HG02970 (cell line): ENCODE measurements at regions not wholly inside any gene's neighbourhood (a gene's known extent, or its start where the extent isn't known, plus 50 kb on each side); places are given as distances from the start of the nearest gene placed in this dataset.

Experiments used
- ATAC-seq: cut with Tn5 transposase; IDR thresholded peaks from one replicate; pipeline ENCODE4 v1.9.1; 2021; ENCODE audit warnings: mild to moderate bottlenecking, moderate library complexity, moderate number of reproducible peaks; ENCODE audit not compliant: unreplicated experiment, low FRiP score

DNA sequence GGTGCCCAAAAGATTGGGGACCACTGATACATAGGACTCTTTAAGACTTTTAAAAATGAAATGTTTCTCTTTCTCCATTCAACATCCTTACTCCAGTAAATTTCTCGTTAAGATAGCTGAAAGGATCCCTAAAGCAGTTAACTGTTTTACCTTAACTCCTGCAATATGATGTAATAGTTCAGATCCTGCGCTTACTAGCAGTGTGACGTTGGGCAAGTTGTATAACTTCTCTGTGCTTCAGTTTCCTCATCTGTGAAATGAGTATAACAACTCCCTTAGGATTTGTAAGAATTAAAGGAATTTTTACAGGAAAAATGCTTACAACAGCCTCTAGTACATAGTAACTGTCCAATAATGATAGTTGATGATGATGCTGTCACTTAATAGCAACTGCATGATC lies 158.9 kb downstream of the TANC2 start:
- ATAC-seq: no peak

DNA sequence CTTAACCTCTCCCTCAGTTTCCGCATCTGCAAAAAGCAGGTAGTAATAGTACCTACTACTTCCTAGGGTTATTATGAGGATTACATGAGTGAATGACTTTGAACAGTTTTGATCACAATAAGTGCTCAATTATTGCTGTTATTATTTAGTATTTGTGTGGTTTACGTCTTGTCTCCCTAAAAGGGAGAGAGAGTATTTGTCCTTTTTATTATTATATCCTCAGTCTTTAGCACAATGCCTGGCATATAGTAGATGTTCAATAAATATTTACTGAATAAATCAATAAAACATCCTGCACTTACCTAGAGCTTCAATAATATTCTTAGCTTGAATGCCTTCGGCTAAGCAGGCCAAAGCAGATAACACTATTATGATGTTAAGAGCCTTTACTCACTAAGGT lies 160.0 kb downstream of the TANC2 start:
- no peak for ATAC-seq

- ATAC-seq: no peak
Measured at GRCh38 chr17:63126607-63127006, 160.6 kb downstream of the TANC2 start.

GRCh38 chr17:63132459-63132911 lies 166.4 kb downstream of the TANC2 start:
- ATAC-seq: no peak

DNA sequence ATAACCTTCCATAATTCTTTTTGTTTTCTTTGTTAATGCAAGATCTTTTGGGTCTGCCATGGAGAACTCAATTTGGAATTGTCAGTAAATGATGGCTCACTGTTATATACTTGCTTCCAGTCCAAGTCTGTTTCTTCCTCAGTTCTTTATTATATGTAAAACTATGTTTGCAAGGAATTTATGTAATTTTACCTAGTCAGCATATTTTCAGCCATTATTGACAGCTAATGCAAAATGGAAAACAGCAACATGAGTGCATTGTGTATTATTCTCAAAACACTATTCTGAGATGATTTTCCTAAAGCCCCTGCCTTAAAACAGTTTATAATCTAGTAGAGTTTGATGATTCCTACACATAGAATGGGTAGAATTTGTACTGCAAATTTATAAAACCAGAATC lies 167.5 kb downstream of the TANC2 start:
- no peak for ATAC-seq

GRCh38 chr17:63134867-63135266 lies 168.8 kb downstream of the TANC2 start:
- no peak for ATAC-seq

GRCh38 chr17:63136369-63137012 lies 170.5 kb downstream of the TANC2 start:
- no peak for ATAC-seq

DNA sequence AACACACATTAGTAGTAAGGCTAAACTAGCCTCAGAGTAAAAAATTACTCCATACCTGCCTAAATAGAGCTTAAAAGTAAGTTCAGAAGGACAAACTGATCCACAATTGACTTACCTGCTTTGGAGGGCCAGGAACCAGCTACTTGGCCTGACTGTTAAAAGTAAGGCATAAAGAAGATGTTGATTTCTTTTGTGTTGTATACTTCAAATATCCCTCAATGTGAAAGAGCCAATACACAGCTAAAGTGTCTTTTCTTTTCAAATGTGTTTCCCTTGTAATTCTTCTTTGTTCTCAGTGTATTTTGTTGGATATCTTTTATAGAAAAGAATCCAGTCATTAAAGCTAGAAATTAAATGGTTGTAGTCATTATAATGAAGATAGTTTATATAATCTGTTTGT lies 171.1 kb downstream of the TANC2 start:
- ATAC-seq: no peak

- ATAC-seq: no peak
Measured at GRCh38 chr17:63138713-63139112, 172.7 kb downstream of the TANC2 start.

DNA sequence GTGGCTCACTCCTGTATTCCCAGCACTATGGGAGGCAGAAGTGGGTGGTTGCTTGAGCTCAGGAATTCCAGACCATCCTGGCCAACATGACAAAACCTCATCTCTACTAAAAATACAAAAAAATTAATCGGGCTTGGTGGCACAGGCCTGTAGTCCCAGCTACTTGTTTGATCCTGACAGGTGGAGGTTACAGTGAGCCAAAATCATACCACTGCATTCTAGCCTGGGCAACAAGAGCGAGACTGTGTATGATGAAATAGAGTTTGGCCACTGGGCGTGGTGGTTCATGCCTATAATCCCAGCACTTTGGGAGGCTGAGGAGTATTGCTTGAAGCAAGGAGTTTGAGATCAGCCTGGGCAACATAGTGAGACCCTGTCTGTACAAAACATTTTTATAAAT lies 173.3 kb downstream of the TANC2 start:
- ATAC-seq: no peak

GRCh38 chr17:63140255-63140654 lies 174.2 kb downstream of the TANC2 start:
- ATAC-seq: no peak

DNA sequence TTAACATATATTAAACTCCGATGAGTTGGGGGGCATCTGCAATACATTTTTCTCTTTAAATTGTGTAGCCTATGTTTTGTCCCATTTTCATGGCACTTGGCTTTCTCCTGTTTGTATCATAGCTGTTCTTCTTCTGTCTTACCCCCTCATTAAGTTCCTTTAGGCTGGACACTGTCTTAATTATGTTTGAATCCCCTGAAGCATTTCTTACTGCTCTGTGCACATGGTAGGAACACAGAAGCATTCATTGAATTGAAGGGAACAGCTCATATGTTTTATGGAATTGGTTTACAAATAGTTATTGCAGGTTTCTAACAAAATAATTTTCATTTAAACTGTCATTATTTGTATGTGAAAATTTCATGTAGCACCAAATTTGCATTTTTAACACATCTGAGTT lies 176.8 kb downstream of the TANC2 start:
- no peak for ATAC-seq

DNA sequence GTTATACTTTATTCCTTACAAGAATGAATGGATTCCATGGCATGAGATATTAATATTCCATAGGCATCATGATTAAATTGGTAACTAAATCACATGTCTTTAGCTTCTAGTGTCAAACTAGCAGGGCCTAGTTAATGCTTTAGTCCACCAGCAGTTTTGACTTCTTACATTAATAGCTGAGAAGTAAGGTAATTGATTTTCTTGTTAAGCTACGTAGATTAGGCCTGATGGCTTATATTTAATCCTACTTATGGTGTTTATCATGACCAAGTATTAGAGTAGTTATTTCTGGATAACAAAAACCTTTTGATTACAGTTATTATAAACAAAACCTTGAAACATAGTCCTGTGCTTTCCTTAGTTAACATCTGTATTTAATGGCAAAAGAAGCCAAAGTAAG lies 184.5 kb downstream of the TANC2 start:
- ATAC-seq: no peak

DNA sequence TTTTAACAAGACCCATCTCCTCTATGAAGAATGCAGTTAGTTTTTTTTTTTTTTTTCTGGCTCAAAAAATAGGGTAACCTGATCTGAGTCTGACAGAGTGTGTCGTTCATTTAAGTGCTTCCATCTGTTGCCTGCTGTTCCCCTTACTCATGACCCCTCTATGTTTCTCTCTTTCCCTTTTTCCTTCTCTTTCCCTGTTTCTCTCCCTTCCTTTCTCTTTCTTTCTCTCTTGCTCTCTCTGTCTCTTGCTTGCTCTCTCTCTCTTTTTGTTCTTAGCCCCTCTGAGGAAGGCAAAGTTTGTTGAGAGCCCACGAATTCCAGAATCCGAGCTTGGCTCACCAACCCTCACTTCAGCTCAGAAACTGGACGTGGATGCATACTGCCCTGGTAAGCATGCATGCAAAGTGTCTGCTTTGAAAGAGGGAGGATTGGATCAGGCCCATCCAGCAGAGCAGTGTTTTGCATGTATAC lies 185.0 kb downstream of the TANC2 start:
- no peak for ATAC-seq

DNA sequence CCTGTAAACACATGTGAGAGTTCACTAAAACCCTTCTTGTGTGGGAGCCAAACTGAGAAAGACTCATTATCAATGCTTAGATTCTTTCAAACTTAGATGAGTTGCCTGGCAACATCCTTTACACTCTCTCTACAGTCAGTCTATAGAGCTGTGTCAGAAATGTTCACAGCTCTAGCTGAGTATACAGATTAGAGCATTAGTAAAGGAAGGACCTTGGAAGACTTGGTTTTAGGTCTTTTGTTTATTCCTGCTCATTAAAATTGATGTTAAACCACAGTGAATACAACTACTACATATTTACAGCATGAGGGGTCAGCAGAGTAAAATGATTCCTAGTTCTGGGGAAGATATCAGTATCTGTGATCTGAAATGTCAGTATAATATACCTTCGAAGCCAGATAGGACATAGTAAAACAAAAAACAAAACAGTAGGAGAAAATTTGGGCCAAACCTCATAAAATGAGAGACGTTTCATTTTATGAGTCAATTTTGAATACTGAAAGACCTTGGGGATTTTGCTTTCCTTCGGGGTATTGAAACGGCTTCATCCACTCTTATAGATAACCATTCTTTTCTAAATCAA lies 186.0 kb downstream of the TANC2 start:
- no peak for ATAC-seq

DNA sequence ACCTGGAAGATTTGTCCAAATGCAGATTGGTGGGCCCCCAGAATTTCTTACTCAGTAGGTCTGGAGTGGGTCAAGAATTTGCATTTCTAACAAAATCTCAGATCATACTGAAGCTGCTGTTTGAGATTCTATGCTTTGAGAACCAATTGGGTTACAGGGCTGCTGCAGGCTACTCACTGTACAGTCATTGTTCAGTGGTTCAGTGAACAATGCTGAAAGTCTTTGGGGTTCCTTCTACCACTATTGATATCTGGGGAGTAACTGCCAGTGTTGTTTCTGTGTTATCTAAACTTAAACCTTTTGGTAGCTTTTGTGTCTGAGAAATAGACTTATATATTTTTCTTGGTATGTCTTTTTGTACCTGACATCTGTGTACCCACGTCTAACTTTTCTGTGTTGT lies 187.5 kb downstream of the TANC2 start:
- ATAC-seq: no peak

DNA sequence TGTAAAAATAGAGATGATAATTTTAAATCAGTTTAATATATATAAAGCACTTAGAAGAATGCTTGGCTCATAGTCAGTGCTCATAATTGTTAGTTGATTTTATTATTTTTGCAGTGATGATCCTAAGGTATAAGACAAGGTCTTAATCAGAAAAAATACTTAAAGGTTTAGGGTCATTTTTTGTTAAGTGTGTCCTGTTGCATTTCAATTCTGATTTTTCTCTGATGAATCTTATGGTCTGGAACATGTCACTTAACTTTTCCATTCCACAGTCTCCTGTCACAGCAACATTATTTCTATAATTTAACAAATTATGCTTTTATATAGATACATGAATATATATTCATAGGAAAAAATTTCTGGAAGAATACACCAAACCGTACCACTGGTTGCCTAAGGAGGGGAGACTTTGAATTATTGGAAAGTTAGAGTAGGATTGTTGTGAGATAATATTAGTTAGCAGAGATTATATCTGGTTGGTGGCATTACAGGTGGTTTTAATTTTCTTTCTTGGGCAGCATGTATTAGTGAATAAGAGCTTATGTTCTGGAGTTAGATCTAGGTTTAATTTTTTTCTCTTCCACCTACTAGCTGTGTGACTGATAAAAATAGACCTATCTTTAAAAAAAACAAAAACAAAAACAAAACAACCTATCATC lies 188.7 kb downstream of the TANC2 start:
- no peak for ATAC-seq

DNA sequence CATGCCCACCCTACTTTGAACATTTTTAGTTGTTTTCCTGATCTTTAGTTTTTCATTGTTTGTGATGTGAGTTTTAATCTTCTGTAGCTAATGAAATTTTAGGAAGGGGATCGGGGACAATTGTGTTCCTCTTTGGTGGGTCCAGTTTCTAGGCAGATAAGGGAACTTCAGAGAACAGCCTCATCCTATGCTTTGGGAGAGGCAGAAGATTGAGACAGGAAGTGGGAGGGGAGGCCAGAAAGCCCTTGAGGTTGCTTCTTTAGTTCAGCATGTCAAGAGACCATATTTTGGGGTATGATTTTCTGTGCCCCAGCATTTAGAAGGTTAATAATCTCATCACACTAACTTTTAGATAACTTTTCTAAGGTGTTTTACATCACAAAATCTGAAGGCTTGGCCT lies 191.0 kb downstream of the TANC2 start:
- ATAC-seq: no peak

DNA sequence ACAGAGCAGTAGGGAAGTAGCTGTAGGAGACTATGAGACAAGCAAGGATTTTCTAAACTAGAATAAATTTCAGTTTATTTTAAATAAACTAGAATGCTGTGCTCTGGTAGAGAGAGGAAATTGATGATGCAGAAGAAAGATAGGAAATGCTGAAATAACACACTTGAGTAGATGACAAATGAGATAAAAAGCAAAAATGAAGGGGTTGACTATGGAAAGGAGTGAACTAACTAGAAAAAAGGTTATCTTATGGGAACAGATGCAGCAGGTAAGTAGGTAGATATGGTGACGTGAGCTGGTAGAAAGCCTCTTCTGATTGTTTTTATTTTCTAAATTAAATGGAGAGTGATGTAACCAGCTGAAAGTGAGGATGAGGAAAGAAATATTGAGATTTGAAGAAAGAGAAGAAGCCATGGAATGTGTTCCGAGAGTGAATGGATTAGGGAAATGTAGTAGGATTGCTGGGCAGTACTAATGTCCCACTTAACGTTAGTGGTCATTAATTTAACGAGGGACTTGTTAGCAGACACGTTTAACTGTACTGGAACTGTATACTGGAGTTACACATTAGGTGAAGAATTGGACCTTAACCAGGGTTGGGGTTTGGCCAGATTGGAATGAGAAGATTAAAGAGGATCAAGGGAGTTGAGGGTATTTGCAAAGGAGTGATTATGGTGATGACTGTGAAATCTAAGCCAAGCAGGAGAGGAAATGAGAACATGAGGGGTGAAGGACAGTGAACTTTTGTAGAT lies 196.5 kb downstream of the TANC2 start:
- ATAC-seq: no peak

- no peak for ATAC-seq
Measured at GRCh38 chr17:63163158-63163520, 197.1 kb downstream of the TANC2 start.

GRCh38 chr17:63165400-63165799 lies 199.4 kb downstream of the TANC2 start:
- no peak for ATAC-seq
